ENCODE measurements at regions not wholly inside any gene's neighbourhood (a gene's known extent, or its start where the extent isn't known, plus 50 kb on each side); places are given as distances from the start of the nearest gene placed in this dataset.

DNA sequence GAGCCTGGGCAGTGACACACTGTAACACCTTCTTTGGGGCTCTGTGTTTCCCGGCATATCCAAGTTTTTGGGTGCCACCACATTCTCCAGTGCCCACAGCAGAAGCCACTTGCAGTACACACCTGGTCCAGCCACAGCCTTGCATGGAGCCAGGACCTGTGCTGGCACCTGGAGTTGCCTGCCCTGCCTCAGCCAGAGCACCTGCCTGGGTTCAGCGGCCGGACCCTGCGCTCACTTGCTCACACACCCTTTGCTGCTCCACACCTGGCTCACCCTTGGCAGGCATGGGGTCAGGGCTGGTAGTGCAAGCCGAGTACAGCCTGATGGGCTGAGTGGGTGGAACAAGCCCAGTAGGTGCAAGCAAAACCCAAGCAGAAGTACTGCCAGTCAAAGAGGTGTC lies 1511.1 kb downstream of the TECRL start:
- H3K36me3 Mint-ChIP-seq (ENCODE audit: low read depth): peaks cover 11% of the 10 kb centered on the region; the same call in 2 of the 3 replicates
- Histone ChIP-seq H3K9me2 (ENCODE audit: insufficient read depth) (no peaks in the 10 kb centered on the region), H3K27me3 (ENCODE audit: insufficient read depth) (no peaks in the 10 kb centered on the region), H4K20me1 (replicated peaks; ENCODE audit: insufficient read depth) (no peaks in the 10 kb centered on the region), H3K4me1 (ENCODE audit: insufficient read depth) (no peaks in the 10 kb centered on the region), H3K27ac (ENCODE audit: low read depth) (no peak overlapping the region), H3K4me2 (no peak overlapping the region), H3K4me3 (no peak overlapping the region), H3K36me3 (ENCODE audit: insufficient read depth) (no peaks in the 10 kb centered on the region), H3F3A (replicated peaks; ENCODE audit: low read depth) (no peaks in the 10 kb centered on the region), H3K79me2 (replicated peaks; ENCODE audit: insufficient read depth) (no peaks in the 10 kb centered on the region), H2AFZ (no peak overlapping the region)
- no peak for DNase-seq (ENCODE audit: low spot score)
- no peak for ATAC-seq
- H3K4me1 Mint-ChIP-seq: no peaks in the 10 kb centered on the region; the same call in 2 of the 3 replicates
- H3K4me3 Mint-ChIP-seq: no peak overlapping the region
- no peaks in the 10 kb centered on the region for H3K27me3 Mint-ChIP-seq (ENCODE audit: insufficient read depth, low read depth, poor library complexity)
- peaks cover 14% of the 10 kb centered on the region for H3K9me3 Mint-ChIP-seq
- no peak overlapping the region for H3K27ac Mint-ChIP-seq
- TF ChIP-seq, protein P1, sequence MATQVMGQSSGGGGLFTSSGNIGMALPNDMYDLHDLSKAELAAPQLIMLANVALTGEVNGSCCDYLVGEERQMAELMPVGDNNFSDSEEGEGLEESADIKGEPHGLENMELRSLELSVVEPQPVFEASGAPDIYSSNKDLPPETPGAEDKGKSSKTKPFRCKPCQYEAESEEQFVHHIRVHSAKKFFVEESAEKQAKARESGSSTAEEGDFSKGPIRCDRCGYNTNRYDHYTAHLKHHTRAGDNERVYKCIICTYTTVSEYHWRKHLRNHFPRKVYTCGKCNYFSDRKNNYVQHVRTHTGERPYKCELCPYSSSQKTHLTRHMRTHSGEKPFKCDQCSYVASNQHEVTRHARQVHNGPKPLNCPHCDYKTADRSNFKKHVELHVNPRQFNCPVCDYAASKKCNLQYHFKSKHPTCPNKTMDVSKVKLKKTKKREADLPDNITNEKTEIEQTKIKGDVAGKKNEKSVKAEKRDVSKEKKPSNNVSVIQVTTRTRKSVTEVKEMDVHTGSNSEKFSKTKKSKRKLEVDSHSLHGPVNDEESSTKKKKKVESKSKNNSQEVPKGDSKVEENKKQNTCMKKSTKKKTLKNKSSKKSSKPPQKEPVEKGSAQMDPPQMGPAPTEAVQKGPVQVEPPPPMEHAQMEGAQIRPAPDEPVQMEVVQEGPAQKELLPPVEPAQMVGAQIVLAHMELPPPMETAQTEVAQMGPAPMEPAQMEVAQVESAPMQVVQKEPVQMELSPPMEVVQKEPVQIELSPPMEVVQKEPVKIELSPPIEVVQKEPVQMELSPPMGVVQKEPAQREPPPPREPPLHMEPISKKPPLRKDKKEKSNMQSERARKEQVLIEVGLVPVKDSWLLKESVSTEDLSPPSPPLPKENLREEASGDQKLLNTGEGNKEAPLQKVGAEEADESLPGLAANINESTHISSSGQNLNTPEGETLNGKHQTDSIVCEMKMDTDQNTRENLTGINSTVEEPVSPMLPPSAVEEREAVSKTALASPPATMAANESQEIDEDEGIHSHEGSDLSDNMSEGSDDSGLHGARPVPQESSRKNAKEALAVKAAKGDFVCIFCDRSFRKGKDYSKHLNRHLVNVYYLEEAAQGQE (IDR thresholded peaks at IDR 0.05; ENCODE audit: unreplicated experiment): no peak
- no peak for TF ChIP-seq ZNF114 (CRISPR knock-in tag; IDR thresholded peaks at IDR 0.05)
- no peak for TF ChIP-seq POLR2AphosphoS5 (IDR thresholded peaks at IDR 0.05; ENCODE audit: low read depth)
- TF ChIP-seq CREB1 (CRISPR knock-in tag; IDR thresholded peaks at IDR 0.05; ENCODE audit: low read depth): no peak
- TF ChIP-seq EZH2 (IDR thresholded peaks at IDR 0.05; ENCODE audit: low read depth, unreplicated experiment): no peak
- TF ChIP-seq NANOG (IDR thresholded peaks at IDR 0.05; ENCODE audit: borderline replicate concordance): no peak
- no peak for TF ChIP-seq ETS1 (IDR thresholded peaks at IDR 0.05)
- TF ChIP-seq CTCF (conservative IDR thresholded peaks at IDR 0.05; ENCODE audit: low read depth in 2 of 2): no peak
- no peak for TF ChIP-seq EZH2phosphoT487 (IDR thresholded peaks at IDR 0.05; ENCODE audit: unreplicated experiment)
- TF ChIP-seq, protein P2, sequence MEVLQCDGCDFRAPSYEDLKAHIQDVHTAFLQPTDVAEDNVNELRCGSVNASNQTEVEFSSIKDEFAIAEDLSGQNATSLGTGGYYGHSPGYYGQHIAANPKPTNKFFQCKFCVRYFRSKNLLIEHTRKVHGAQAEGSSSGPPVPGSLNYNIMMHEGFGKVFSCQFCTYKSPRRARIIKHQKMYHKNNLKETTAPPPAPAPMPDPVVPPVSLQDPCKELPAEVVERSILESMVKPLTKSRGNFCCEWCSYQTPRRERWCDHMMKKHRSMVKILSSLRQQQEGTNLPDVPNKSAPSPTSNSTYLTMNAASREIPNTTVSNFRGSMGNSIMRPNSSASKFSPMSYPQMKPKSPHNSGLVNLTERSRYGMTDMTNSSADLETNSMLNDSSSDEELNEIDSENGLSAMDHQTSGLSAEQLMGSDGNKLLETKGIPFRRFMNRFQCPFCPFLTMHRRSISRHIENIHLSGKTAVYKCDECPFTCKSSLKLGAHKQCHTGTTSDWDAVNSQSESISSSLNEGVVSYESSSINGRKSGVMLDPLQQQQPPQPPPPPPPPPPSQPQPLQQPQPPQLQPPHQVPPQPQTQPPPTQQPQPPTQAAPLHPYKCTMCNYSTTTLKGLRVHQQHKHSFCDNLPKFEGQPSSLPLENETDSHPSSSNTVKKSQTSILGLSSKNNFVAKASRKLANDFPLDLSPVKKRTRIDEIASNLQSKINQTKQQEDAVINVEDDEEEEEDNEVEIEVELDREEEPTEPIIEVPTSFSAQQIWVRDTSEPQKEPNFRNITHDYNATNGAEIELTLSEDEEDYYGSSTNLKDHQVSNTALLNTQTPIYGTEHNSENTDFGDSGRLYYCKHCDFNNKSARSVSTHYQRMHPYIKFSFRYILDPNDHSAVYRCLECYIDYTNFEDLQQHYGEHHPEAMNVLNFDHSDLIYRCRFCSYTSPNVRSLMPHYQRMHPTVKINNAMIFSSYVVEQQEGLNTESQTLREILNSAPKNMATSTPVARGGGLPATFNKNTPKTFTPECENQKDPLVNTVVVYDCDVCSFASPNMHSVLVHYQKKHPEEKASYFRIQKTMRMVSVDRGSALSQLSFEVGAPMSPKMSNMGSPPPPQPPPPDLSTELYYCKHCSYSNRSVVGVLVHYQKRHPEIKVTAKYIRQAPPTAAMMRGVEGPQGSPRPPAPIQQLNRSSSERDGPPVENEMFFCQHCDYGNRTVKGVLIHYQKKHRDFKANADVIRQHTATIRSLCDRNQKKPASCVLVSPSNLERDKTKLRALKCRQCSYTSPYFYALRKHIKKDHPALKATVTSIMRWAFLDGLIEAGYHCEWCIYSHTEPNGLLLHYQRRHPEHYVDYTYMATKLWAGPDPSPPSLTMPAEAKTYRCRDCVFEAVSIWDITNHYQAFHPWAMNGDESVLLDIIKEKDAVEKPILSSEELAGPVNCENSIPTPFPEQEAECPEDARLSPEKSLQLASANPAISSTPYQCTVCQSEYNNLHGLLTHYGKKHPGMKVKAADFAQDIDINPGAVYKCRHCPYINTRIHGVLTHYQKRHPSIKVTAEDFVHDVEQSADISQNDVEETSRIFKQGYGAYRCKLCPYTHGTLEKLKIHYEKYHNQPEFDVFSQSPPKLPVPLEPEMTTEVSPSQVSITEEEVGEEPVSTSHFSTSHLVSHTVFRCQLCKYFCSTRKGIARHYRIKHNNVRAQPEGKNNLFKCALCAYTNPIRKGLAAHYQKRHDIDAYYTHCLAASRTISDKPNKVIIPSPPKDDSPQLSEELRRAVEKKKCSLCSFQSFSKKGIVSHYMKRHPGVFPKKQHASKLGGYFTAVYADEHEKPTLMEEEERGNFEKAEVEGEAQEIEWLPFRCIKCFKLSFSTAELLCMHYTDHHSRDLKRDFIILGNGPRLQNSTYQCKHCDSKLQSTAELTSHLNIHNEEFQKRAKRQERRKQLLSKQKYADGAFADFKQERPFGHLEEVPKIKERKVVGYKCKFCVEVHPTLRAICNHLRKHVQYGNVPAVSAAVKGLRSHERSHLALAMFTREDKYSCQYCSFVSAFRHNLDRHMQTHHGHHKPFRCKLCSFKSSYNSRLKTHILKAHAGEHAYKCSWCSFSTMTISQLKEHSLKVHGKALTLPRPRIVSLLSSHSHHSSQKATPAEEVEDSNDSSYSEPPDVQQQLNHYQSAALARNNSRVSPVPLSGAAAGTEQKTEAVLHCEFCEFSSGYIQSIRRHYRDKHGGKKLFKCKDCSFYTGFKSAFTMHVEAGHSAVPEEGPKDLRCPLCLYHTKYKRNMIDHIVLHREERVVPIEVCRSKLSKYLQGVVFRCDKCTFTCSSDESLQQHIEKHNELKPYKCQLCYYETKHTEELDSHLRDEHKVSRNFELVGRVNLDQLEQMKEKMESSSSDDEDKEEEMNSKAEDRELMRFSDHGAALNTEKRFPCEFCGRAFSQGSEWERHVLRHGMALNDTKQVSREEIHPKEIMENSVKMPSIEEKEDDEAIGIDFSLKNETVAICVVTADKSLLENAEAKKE (CRISPR knock-in tag; IDR thresholded peaks at IDR 0.05): no peak
- TF ChIP-seq STAT1 (IDR thresholded peaks at IDR 0.05; ENCODE audit: unreplicated experiment): no peak
- TF ChIP-seq JUNB (IDR thresholded peaks at IDR 0.05; ENCODE audit: unreplicated experiment): no peak
- TF ChIP-seq ZNF331 (CRISPR knock-in tag; IDR thresholded peaks at IDR 0.05; ENCODE audit: low read depth): no peak
